Gastrocnemius medialis (tissue), 4 donors: ENCODE measurements at regions not wholly inside any gene's neighbourhood (a gene's known extent, or its start where the extent isn't known, plus 50 kb on each side); places are given as distances from the start of the nearest gene placed in this dataset.

Source experiments
- ATAC-seq, 2 donors: fragments of 150-250 bp; one replicate each; pipeline ENCODE4 v1.9.1; 2016
- DNase-seq, 2 donors: peaks; one replicate each; pipeline ENCODE4 v3.0.0-alpha.2; 2019
- H3K27ac ChIP-seq, 4 donors: fragments of 200-600 bp; sonication (generic); 1 replicate in 1 of 4; 2 replicates in 3 of 4; pipeline ENCODE4 v1.5.1; 2016 to 2018; ENCODE audit warnings: mild to moderate bottlenecking in 2 of 4, moderate library complexity in 1 of 4
- H3K27me3 ChIP-seq, 3 donors: fragments of 200-600 bp; sonication (generic) in 2 of 3; 1 replicate in 1 of 3; 2 replicates in 2 of 3; pipeline versions ENCODE4 v1.5.1 to v1.6.0; 2016 to 2019; ENCODE audit warnings: mild to moderate bottlenecking in 1 of 3, moderate library complexity in 1 of 3
- H3K36me3 ChIP-seq, 2 donors: fragments of 200-600 bp; sonication (generic) in 1 of 2; one replicate each; pipeline ENCODE4 v1.5.1; 2017 to 2018
- H3K4me1 ChIP-seq, 2 donors: fragments of 200-600 bp; sonication (generic) in 1 of 2; one replicate each; pipeline ENCODE4 v1.5.1; 2016 to 2017; ENCODE audit warnings: mild to moderate bottlenecking in 2 of 2
- H3K4me3 ChIP-seq, 4 donors: fragments of 200-600 bp; sonication (generic) in 3 of 4; 1 replicate in 1 of 4; 2 replicates in 3 of 4; pipeline ENCODE4 v1.5.1; 2016 to 2019; ENCODE audit warnings: mild to moderate bottlenecking in 2 of 4
- H3K9me3 ChIP-seq, 3 donors: fragments of 200-600 bp; sonication (generic) in 2 of 3; 1 replicate in 1 of 3; 2 replicates in 2 of 3; pipeline ENCODE4 v1.5.1; 2016 to 2019
- POLR2A ChIP-seq, 2 donors: fragments of 450-650 bp; IDR thresholded peaks; one replicate each; pipeline ENCODE4 v1.6.1; 2017; ENCODE audit warnings: antibody characterized with exemption in 2 of 2, mild to moderate bottlenecking in 2 of 2, moderate library complexity in 2 of 2
- in situ Hi-C, 4 donors: fragments of 200-750 bp; cut with MboI; loops; one replicate each; pipeline versions ENCODE4 v1.15.0 to v1.8.0; 2017; ENCODE audit warnings: low sequenced_read_pairs in 4 of 4
- intact Hi-C: fragments of 100-400 bp; cut with DNase I; formaldehyde crosslinking; loops from one replicate; pipeline ENCODE4 v1.15.1; 2023; ENCODE audit warnings: low total_unique reads
- TF ChIP-seq, protein P1 (sequence below), 5 experiments: fragments of 450-650 bp in 3 of 5; fragments of 200-600 bp in 2 of 5; sonication (generic) in 2 of 5; IDR thresholded peaks in 4 of 5; conservative IDR thresholded peaks in 1 of 5; 1 replicate in 4 of 5; 2 replicates in 1 of 5; pipeline ENCODE4 v1.5.1; 2016 to 2019; ENCODE audit warnings: antibody characterized with exemption in 5 of 5, mild to moderate bottlenecking in 3 of 5, moderate library complexity in 3 of 5

DNA sequence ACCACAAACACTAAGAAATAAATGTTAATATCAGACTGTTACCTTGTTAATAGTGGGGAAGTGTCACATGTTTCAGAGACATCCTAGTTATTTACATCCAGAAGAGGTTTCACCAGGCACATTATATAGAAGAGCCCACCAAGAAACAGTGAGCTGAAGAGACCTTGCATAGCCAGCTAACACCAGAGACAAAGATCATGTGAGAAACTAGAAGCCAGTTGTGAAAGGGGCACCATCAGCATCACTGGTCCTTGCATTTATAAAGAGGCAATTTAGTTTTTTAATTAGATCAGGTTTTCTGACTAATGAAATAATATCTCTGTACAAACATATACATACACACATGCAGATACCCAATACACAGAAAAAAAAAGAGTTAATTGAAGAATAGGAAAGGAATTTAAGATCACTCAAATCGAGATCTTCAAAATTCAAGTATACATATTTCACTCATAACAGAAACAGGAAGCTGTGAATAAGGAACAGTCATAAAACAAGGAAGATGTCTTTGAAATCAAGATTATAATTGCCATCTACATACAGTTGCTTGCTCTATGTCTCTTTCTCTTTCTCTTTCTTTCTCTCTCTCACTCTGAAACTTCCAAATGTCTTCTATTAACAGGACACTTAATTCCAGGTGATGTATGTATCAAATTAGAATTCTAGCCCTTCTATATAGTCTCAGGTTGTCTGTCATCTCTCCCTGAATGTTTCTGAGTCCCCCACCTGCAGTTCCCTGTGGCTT is 348.7 kb downstream of the ETS1 start:
- Histone ChIP-seq H3K4me1 (no peaks in the 10 kb centered on the region), H3K27ac (no peak overlapping the region), H3K36me3 (no peaks in the 10 kb centered on the region), H3K4me3 (no peak overlapping the region), H3K9me3 (no peaks in the 10 kb centered on the region), H3K27me3 (no peaks in the 10 kb centered on the region)
- TF ChIP-seq POLR2A (IDR thresholded peaks at IDR 0.05): no peak
- TF ChIP-seq, protein P1, sequence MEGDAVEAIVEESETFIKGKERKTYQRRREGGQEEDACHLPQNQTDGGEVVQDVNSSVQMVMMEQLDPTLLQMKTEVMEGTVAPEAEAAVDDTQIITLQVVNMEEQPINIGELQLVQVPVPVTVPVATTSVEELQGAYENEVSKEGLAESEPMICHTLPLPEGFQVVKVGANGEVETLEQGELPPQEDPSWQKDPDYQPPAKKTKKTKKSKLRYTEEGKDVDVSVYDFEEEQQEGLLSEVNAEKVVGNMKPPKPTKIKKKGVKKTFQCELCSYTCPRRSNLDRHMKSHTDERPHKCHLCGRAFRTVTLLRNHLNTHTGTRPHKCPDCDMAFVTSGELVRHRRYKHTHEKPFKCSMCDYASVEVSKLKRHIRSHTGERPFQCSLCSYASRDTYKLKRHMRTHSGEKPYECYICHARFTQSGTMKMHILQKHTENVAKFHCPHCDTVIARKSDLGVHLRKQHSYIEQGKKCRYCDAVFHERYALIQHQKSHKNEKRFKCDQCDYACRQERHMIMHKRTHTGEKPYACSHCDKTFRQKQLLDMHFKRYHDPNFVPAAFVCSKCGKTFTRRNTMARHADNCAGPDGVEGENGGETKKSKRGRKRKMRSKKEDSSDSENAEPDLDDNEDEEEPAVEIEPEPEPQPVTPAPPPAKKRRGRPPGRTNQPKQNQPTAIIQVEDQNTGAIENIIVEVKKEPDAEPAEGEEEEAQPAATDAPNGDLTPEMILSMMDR (IDR thresholded peaks at IDR 0.05 in 4 of 5, conservative IDR thresholded peaks at IDR 0.05 in 1 of 5): no peak
- no peak for DNase-seq
- no peak for ATAC-seq
- intact Hi-C loops (no loop called here), in situ Hi-C loops (no loop called here)

DNA sequence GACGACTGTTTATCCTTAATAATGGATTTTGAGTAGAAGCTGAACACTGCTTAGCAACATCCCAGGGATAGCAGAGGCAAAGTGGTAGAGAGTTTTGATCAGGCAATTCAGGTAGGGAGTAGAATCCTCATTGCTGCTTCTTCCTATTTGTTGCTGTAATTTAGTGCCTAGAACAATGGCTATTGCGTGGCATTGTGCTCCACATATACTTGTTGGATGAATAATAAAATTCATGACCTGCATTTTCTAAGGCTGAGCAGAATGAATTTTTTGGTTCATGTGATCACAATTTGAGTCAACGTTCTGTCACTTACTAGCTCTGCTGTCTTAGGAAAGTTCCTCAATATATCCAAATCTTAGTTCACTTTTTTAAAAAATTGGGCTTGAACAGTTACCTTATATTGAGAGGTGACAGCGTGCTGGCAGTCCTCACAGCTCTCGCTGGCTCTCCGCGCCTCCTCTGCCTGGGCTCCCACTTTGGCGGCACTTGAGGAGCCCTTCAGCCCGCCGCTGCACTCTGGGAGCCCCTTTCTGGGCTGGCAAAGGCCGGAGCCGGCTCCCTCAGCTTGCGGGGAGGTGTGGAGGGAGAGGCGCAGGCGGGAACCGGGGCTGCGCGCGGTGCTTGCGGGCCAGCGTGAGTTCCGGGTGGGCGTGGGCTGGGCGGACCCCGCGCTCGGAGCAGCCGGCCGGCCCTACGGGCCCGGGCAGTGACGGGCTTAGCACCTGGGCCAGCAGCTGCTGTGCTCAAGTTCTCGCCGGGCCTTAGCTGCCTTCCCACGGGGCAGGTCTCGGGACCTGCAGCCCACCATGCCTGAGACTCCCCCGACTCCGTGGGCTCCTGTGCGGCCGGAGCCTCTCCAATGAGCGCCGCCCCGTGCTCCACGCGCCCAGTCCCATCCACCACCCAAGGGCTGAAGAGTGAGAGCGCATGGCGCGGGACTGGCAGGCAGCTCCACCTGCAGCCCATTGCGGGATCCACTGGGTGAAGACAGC is 350.6 kb downstream of the ETS1 start:
- in situ Hi-C loops (no loop called here), intact Hi-C loops (no loop called here)
- DNase-seq (no peak), ATAC-seq (no peak)
- no peaks in the 10 kb centered on the region for H3K9me3 ChIP-seq
- TF ChIP-seq POLR2A (IDR thresholded peaks at IDR 0.05): no peak
- TF ChIP-seq, protein P1 (IDR thresholded peaks at IDR 0.05 in 4 of 5, conservative IDR thresholded peaks at IDR 0.05 in 1 of 5): no peak
- H3K4me1 ChIP-seq: no peaks in the 10 kb centered on the region
- no peaks in the 10 kb centered on the region for H3K27me3 ChIP-seq
- H3K27ac ChIP-seq: no peak overlapping the region
- H3K4me3 ChIP-seq: no peak overlapping the region
- H3K36me3 ChIP-seq: no peaks in the 10 kb centered on the region

DNA sequence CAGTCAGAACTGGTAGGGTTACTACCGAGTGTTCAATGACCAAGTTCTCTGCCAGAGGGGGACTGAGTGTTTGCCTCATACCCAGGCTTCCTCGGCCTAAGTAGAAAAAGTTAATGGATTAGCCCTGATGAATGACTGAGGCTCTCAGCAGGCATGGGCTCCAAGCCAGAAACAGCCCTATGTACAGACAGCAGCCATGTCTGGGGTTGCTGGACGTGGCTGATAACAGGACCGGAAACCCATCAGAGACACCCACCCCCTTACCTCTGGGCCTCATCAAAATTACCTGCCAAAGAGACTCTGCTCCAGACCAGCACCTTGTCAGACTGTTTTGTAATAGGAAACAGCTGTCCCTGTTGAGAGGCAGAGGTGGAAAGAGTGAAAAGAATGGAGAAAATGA is 351.4 kb downstream of the ETS1 start:
- intact Hi-C loops: no loop called here
- H3K9me3 ChIP-seq: no peaks in the 10 kb centered on the region
- no peak for ATAC-seq

DNA sequence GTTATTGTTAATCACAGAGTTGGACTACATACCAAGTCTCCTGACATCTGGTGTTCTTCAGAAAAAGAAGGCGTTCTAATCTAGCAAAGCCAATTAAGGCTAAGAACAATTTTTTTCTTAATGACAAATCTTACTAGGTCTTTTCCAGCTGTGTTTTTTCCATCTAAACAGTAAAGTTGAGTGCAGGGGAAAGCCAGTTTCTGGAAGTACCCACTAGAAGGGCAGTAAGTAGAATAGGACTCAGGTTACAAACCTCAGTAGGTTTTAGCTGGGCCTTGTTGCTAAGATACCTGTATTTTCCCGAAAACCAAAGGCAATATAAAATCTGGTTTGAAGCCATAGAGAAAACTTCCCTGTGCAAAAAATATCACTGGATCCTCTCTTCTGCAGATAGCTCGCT is 351.9 kb downstream of the ETS1 start:
- no peaks in the 10 kb centered on the region for H3K27me3 ChIP-seq
- in situ Hi-C loops (no loop called here), intact Hi-C loops (no loop called here)
- H3K36me3 ChIP-seq: no peaks in the 10 kb centered on the region
- no peak for TF ChIP-seq POLR2A (IDR thresholded peaks at IDR 0.05)
- TF ChIP-seq, protein P1 (IDR thresholded peaks at IDR 0.05 in 4 of 5, conservative IDR thresholded peaks at IDR 0.05 in 1 of 5): no peak
- no peaks in the 10 kb centered on the region for H3K4me1 ChIP-seq
- DNase-seq (no peak), ATAC-seq (no peak)
- H3K27ac ChIP-seq: no peak overlapping the region
- no peaks in the 10 kb centered on the region for H3K9me3 ChIP-seq
- H3K4me3 ChIP-seq: no peak overlapping the region

More for the DNA sequence above, 351.4 kb downstream of the ETS1 start:
- Histone ChIP-seq H3K27me3 (no peaks in the 10 kb centered on the region), H3K4me3 (no peak overlapping the region), H3K27ac (no peak overlapping the region), H3K4me1 (no peaks in the 10 kb centered on the region), H3K36me3 (no peaks in the 10 kb centered on the region)
- in situ Hi-C loops: no loop called here
- TF ChIP-seq POLR2A (IDR thresholded peaks at IDR 0.05): no peak
- TF ChIP-seq, protein P1 (IDR thresholded peaks at IDR 0.05 in 4 of 5, conservative IDR thresholded peaks at IDR 0.05 in 1 of 5): no peak
- no peak for DNase-seq
